Smooth muscle cell (in vitro differentiated cells): ENCODE measurements at regions not wholly inside any gene's neighbourhood (a gene's known extent, or its start where the extent isn't known, plus 50 kb on each side); places are given as distances from the start of the nearest gene placed in this dataset.

Experiments
- DNase-seq: peaks from one replicate; lab custom pipeline; 2025; ENCODE audit not compliant: unreplicated experiment; lab: John Stamatoyannopoulos, UW
- H2AFZ ChIP-seq: fragments of 200-600 bp; sonication (generic); 2 replicates; pipeline ENCODE4 v1.6.0; 2016; ENCODE audit warnings: antibody characterized with exemption, low read depth, mild to moderate bottlenecking
- H3F3A ChIP-seq: fragments of 200-600 bp; sonication (generic); 2 replicates; pipeline ENCODE4 v1.6.0; 2017; ENCODE audit warnings: antibody characterized with exemption, low read depth
- H3K27ac ChIP-seq: fragments of 200-600 bp; sonication (generic); 2 replicates; pipeline ENCODE4 v1.5.1; 2016; ENCODE audit warnings: low read depth, mild to moderate bottlenecking
- H3K27me3 ChIP-seq: fragments of 200-600 bp; sonication (generic); 2 replicates; pipeline ENCODE4 v1.6.1; 2016; ENCODE audit warnings: low read depth, mild to moderate bottlenecking
- H3K36me3 ChIP-seq: fragments of 200-600 bp; sonication (generic); 2 replicates; pipeline ENCODE4 v1.5.1; 2016; ENCODE audit warnings: low read depth
- H3K4me1 ChIP-seq: fragments of 200-600 bp; sonication (generic); 2 replicates; pipeline ENCODE4 v1.5.1; 2016; ENCODE audit warnings: low read depth
- H3K4me2 ChIP-seq: fragments of 200-600 bp; sonication (generic); 2 replicates; pipeline ENCODE4 v1.6.0; 2016; ENCODE audit warnings: mild to moderate bottlenecking
- H3K4me3 ChIP-seq: fragments of 200-600 bp; sonication (generic); 2 replicates; pipeline ENCODE4 v1.5.1; 2016; ENCODE audit warnings: mild to moderate bottlenecking
- H3K79me2 ChIP-seq: fragments of 200-600 bp; sonication (generic); 2 replicates; pipeline ENCODE4 v1.6.0; 2016; ENCODE audit warnings: low read depth, mild to moderate bottlenecking
- H3K9ac ChIP-seq: fragments of 200-600 bp; sonication (generic); 2 replicates; pipeline ENCODE4 v1.6.0; 2016; ENCODE audit warnings: low read depth
- H3K9me3 ChIP-seq: fragments of 200-600 bp; sonication (generic); replicated peaks from 2 replicates; pipeline ENCODE4 v1.5.1; 2016; ENCODE audit warnings: low read depth
- H4K20me1 ChIP-seq: fragments of 200-600 bp; sonication (generic); 2 replicates; pipeline ENCODE4 v1.6.0; 2016; ENCODE audit warnings: low read depth
- CTCF ChIP-seq: fragments of 200-600 bp; sonication (generic); IDR thresholded peaks from 2 replicates; pipeline ENCODE4 v1.5.1; 2017; ENCODE audit warnings: borderline replicate concordance, mild to moderate bottlenecking, antibody characterized with exemption; ENCODE audit not compliant: insufficient read depth, poor library complexity, severe bottlenecking
- WGBS: methylation state at CpG from one replicate; pipeline ENCODE4 v1.1.7; 2016; ENCODE audit warnings: low lambda C conversion rate; 5-methylcytosine and 5-hydroxymethylcytosine counted together

GRCh38 chr16:5971924-5972323, 874.3 kb upstream of the EEF2KMT start:
- no peaks in the 10 kb centered on the region for H3F3A ChIP-seq
- H2AFZ ChIP-seq = no peak overlapping the region
- H4K20me1 ChIP-seq = no peaks in the 10 kb centered on the region
- 83% methylated on average over 2 of the region's 2 CpGs for WGBS
- no peak overlapping the region for H3K4me2 ChIP-seq
- no peak overlapping the region for H3K27ac ChIP-seq
- H3K27me3 ChIP-seq = no peaks in the 10 kb centered on the region
- H3K4me3 ChIP-seq = no peak overlapping the region
- no peaks in the 10 kb centered on the region for H3K79me2 ChIP-seq
- H3K9ac ChIP-seq = no peak overlapping the region
- DNase-seq = no peak
- H3K36me3 ChIP-seq = no peaks in the 10 kb centered on the region
- no peaks in the 10 kb centered on the region for H3K9me3 ChIP-seq
- TF ChIP-seq CTCF = no peak
- no peaks in the 10 kb centered on the region for H3K4me1 ChIP-seq

GRCh38 chr16:5971106-5971505, 873.5 kb upstream of the EEF2KMT start:
- Histone ChIP-seq H3K4me3 (no peak overlapping the region), H3F3A (no peaks in the 10 kb centered on the region), H3K4me2 (no peak overlapping the region), H4K20me1 (no peaks in the 10 kb centered on the region), H3K36me3 (no peaks in the 10 kb centered on the region), H3K27me3 (no peaks in the 10 kb centered on the region), H3K79me2 (no peaks in the 10 kb centered on the region), H3K4me1 (no peaks in the 10 kb centered on the region), H3K27ac (no peak overlapping the region), H3K9me3 (no peaks in the 10 kb centered on the region), H2AFZ (no peak overlapping the region), H3K9ac (no peak overlapping the region)
- DNase-seq = no peak
- 73% methylated on average over 2 of the region's 2 CpGs for WGBS
- TF ChIP-seq CTCF = no peak

GRCh38 chr16:5966004-5966403, 868.4 kb upstream of the EEF2KMT start:
- no peaks in the 10 kb centered on the region for H3K27me3 ChIP-seq
- TF ChIP-seq CTCF = no peak
- H3K36me3 ChIP-seq = no peaks in the 10 kb centered on the region
- no peak overlapping the region for H3K4me3 ChIP-seq
- no peaks in the 10 kb centered on the region for H3K79me2 ChIP-seq
- no peaks in the 10 kb centered on the region for H3K4me1 ChIP-seq
- no peak overlapping the region for H2AFZ ChIP-seq
- H3K27ac ChIP-seq = no peak overlapping the region
- H4K20me1 ChIP-seq = no peaks in the 10 kb centered on the region
- no peaks in the 10 kb centered on the region for H3K9me3 ChIP-seq
- H3K4me2 ChIP-seq = no peak overlapping the region
- DNase-seq = no peak
- WGBS = 83% methylated on average over 7 of the region's 7 CpGs
- no peak overlapping the region for H3K9ac ChIP-seq
- H3F3A ChIP-seq = no peaks in the 10 kb centered on the region

DNA sequence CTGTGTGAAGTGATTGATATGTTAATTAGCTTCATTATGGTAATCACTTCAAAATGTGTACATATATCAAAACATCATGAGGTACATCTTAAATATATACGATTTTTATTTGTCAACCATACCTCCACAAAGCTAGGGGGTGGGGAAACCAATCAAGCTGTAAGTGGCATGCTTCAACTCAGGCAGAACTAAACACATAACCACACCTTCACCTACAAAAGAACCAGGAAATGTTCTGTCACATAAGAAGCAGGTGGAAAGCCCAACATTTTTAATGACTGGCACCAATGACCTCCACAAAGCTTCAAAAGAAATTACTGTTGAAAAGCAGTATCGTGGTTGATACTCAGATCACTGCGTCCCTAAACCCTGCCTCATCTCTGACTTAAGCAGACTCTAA, 867.7 kb upstream of the EEF2KMT start:
- WGBS = 89% methylated on average over 3 of the region's 3 CpGs
- H3K9me3 ChIP-seq = no peaks in the 10 kb centered on the region
- no peak for DNase-seq

More for the DNA sequence above, 867.7 kb upstream of the EEF2KMT start:
- Histone ChIP-seq H3K4me3 (no peak overlapping the region), H3K9ac (no peak overlapping the region), H3K4me2 (no peak overlapping the region), H4K20me1 (no peaks in the 10 kb centered on the region), H3F3A (no peaks in the 10 kb centered on the region), H2AFZ (no peak overlapping the region), H3K36me3 (no peaks in the 10 kb centered on the region), H3K79me2 (no peaks in the 10 kb centered on the region), H3K4me1 (no peaks in the 10 kb centered on the region), H3K27me3 (no peaks in the 10 kb centered on the region), H3K27ac (no peak overlapping the region)
- no peak for TF ChIP-seq CTCF
